ENCODE measurements at regions not wholly inside any gene's neighbourhood (a gene's known extent, or its start where the extent isn't known, plus 50 kb on each side); places are given as distances from the start of the nearest gene placed in this dataset.

GRCh38 chr2:16296038-16296290, 355.6 kb downstream of the MYCN start:
- Histone ChIP-seq H3K9me2 (replicated peaks; ENCODE audit: insufficient read depth, low read length) (no peaks in the 10 kb centered on the region), H3K27ac (ENCODE audit: low read depth, low read length) (no peak overlapping the region), H3K4me2 (ENCODE audit: low read depth, low read length, poor library complexity, severe bottlenecking) (no peak overlapping the region), H3K79me2 (ENCODE audit: insufficient read depth, low read length) (no peaks in the 10 kb centered on the region), H3K4me3 (ENCODE audit: insufficient read depth, low read length, poor library complexity, severe bottlenecking) (no peak overlapping the region), H3K36me3 (ENCODE audit: low read length) (no peaks in the 10 kb centered on the region), H2AFZ (ENCODE audit: low read depth, low read length, severe bottlenecking) (no peak overlapping the region), H3K27me3 (ENCODE audit: low read length) (no peaks in the 10 kb centered on the region), H3F3A (ENCODE audit: insufficient read depth) (no peaks in the 10 kb centered on the region), H3K9ac (ENCODE audit: low read length) (no peak overlapping the region), H4K20me1 (ENCODE audit: low read depth, low read length) (no peaks in the 10 kb centered on the region), H3K9me3 (ENCODE audit: insufficient read depth, low read length) (no peaks in the 10 kb centered on the region)
- no peak for TF ChIP-seq CTCF (IDR thresholded peaks at IDR 0.05; ENCODE audit: insufficient read depth, low read length, poor library complexity, severe bottlenecking)
- no peak for TF ChIP-seq EZH2phosphoT487 (conservative IDR thresholded peaks at IDR 0.05; ENCODE audit: low read length)

GRCh38 chr2:16294791-16295190, 354.4 kb downstream of the MYCN start:
- H3F3A ChIP-seq (ENCODE audit: insufficient read depth): no peaks in the 10 kb centered on the region
- H3K36me3 ChIP-seq (ENCODE audit: low read length): no peaks in the 10 kb centered on the region
- no peak overlapping the region for H3K9ac ChIP-seq (ENCODE audit: low read length)
- H2AFZ ChIP-seq (ENCODE audit: low read depth, low read length, severe bottlenecking): no peak overlapping the region
- H3K9me3 ChIP-seq (ENCODE audit: insufficient read depth, low read length): no peaks in the 10 kb centered on the region
- TF ChIP-seq CTCF (IDR thresholded peaks at IDR 0.05; ENCODE audit: insufficient read depth, low read length, poor library complexity, severe bottlenecking) (no peak), EZH2phosphoT487 (conservative IDR thresholded peaks at IDR 0.05; ENCODE audit: low read length) (no peak)
- H3K27ac ChIP-seq (ENCODE audit: low read depth, low read length): no peak overlapping the region
- no peaks in the 10 kb centered on the region for H3K79me2 ChIP-seq (ENCODE audit: insufficient read depth, low read length)
- no peaks in the 10 kb centered on the region for H3K27me3 ChIP-seq (ENCODE audit: low read length)
- no peaks in the 10 kb centered on the region for H4K20me1 ChIP-seq (ENCODE audit: low read depth, low read length)
- H3K9me2 ChIP-seq (replicated peaks; ENCODE audit: insufficient read depth, low read length): no peaks in the 10 kb centered on the region
- H3K4me3 ChIP-seq (ENCODE audit: insufficient read depth, low read length, poor library complexity, severe bottlenecking): no peak overlapping the region
- H3K4me2 ChIP-seq (ENCODE audit: low read depth, low read length, poor library complexity, severe bottlenecking): no peak overlapping the region

GRCh38 chr2:16293871-16294270, 353.5 kb downstream of the MYCN start:
- H3K9ac ChIP-seq (ENCODE audit: low read length): no peak overlapping the region
- no peak overlapping the region for H3K4me3 ChIP-seq (ENCODE audit: insufficient read depth, low read length, poor library complexity, severe bottlenecking)
- H4K20me1 ChIP-seq (ENCODE audit: low read depth, low read length): no peaks in the 10 kb centered on the region
- no peak overlapping the region for H2AFZ ChIP-seq (ENCODE audit: low read depth, low read length, severe bottlenecking)
- no peaks in the 10 kb centered on the region for H3K79me2 ChIP-seq (ENCODE audit: insufficient read depth, low read length)
- H3K36me3 ChIP-seq (ENCODE audit: low read length): no peaks in the 10 kb centered on the region
- H3F3A ChIP-seq (ENCODE audit: insufficient read depth): no peaks in the 10 kb centered on the region
- H3K9me3 ChIP-seq (ENCODE audit: insufficient read depth, low read length): no peaks in the 10 kb centered on the region
- H3K9me2 ChIP-seq (replicated peaks; ENCODE audit: insufficient read depth, low read length): no peaks in the 10 kb centered on the region
- H3K27me3 ChIP-seq (ENCODE audit: low read length): no peaks in the 10 kb centered on the region
- no peak overlapping the region for H3K27ac ChIP-seq (ENCODE audit: low read depth, low read length)
- TF ChIP-seq CTCF (IDR thresholded peaks at IDR 0.05; ENCODE audit: insufficient read depth, low read length, poor library complexity, severe bottlenecking) (no peak), EZH2phosphoT487 (conservative IDR thresholded peaks at IDR 0.05; ENCODE audit: low read length) (no peak)
- no peak overlapping the region for H3K4me2 ChIP-seq (ENCODE audit: low read depth, low read length, poor library complexity, severe bottlenecking)

GRCh38 chr2:16293398-16293797, 353.0 kb downstream of the MYCN start:
- Histone ChIP-seq H3K4me2 (ENCODE audit: low read depth, low read length, poor library complexity, severe bottlenecking) (no peak overlapping the region), H4K20me1 (ENCODE audit: low read depth, low read length) (no peaks in the 10 kb centered on the region), H3K27me3 (ENCODE audit: low read length) (no peaks in the 10 kb centered on the region), H2AFZ (ENCODE audit: low read depth, low read length, severe bottlenecking) (no peak overlapping the region), H3K36me3 (ENCODE audit: low read length) (no peaks in the 10 kb centered on the region), H3K4me3 (ENCODE audit: insufficient read depth, low read length, poor library complexity, severe bottlenecking) (no peak overlapping the region), H3K9me3 (ENCODE audit: insufficient read depth, low read length) (no peaks in the 10 kb centered on the region), H3K9me2 (replicated peaks; ENCODE audit: insufficient read depth, low read length) (no peaks in the 10 kb centered on the region), H3K27ac (ENCODE audit: low read depth, low read length) (no peak overlapping the region), H3K9ac (ENCODE audit: low read length) (no peak overlapping the region), H3F3A (ENCODE audit: insufficient read depth) (no peaks in the 10 kb centered on the region), H3K79me2 (ENCODE audit: insufficient read depth, low read length) (no peaks in the 10 kb centered on the region)
- TF ChIP-seq CTCF (IDR thresholded peaks at IDR 0.05; ENCODE audit: insufficient read depth, low read length, poor library complexity, severe bottlenecking) (no peak), EZH2phosphoT487 (conservative IDR thresholded peaks at IDR 0.05; ENCODE audit: low read length) (no peak)
